ENCODE measurements at regions not wholly inside any gene's neighbourhood (a gene's known extent, or its start where the extent isn't known, plus 50 kb on each side); places are given as distances from the start of the nearest gene placed in this dataset.

DNA sequence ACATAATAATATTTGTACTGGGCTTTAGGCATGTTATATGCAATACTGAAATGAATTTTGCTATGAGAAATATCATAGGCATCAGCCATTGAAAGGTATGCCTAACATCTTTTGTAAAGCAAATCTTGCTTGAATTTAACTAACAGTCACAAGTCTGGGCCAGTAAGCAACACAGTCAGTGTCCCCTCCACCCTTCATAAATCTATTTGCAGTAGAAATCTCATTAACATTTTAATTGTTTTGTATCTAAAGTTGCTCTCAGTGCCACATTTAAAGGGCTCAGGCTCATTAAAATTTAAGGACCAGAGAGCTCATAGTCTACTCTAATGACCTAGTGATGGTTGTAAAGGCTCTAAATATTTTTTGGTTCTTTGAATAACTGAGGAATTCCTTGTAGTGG, 167.2 kb upstream of the GOLIM4 start:
- H3F3A ChIP-seq (ENCODE audit: insufficient read depth, low read depth): no peaks in the 10 kb centered on the region
- H3K27ac ChIP-seq: no peak overlapping the region
- no peaks in the 10 kb centered on the region for H3K36me3 ChIP-seq (ENCODE audit: low read depth)
- no peaks in the 10 kb centered on the region for H3K27me3 ChIP-seq (ENCODE audit: insufficient read depth, low read depth)
- no peak for TF ChIP-seq EZH2 (IDR thresholded peaks at IDR 0.05; ENCODE audit: low read depth)
- TF ChIP-seq, protein P1, sequence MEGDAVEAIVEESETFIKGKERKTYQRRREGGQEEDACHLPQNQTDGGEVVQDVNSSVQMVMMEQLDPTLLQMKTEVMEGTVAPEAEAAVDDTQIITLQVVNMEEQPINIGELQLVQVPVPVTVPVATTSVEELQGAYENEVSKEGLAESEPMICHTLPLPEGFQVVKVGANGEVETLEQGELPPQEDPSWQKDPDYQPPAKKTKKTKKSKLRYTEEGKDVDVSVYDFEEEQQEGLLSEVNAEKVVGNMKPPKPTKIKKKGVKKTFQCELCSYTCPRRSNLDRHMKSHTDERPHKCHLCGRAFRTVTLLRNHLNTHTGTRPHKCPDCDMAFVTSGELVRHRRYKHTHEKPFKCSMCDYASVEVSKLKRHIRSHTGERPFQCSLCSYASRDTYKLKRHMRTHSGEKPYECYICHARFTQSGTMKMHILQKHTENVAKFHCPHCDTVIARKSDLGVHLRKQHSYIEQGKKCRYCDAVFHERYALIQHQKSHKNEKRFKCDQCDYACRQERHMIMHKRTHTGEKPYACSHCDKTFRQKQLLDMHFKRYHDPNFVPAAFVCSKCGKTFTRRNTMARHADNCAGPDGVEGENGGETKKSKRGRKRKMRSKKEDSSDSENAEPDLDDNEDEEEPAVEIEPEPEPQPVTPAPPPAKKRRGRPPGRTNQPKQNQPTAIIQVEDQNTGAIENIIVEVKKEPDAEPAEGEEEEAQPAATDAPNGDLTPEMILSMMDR (conservative IDR thresholded peaks at IDR 0.05): no peak
- POLR2A ChIA-PET (ENCODE audit: unreplicated experiment): no interaction called here
- intact Hi-C loops (cut with micrococcal nuclease; ENCODE audit: unreplicated experiment): no loop called here
- H3K4me3 ChIP-seq: no peak overlapping the region
- no peaks in the 10 kb centered on the region for H3K9me2 ChIP-seq (ENCODE audit: insufficient read depth)
- no peak for DNase-seq
- no peaks in the 10 kb centered on the region for H3K79me2 ChIP-seq (ENCODE audit: low read depth)
- no peaks in the 10 kb centered on the region for H3K9me3 ChIP-seq (ENCODE audit: insufficient read depth, low read depth)
- no peak overlapping the region for H2AFZ ChIP-seq
- no TSS peak for BruUV-seq (replicated peaks)
- no peaks in the 10 kb centered on the region for H3K4me1 ChIP-seq (replicated peaks; ENCODE audit: insufficient read depth)
- H3K4me2 ChIP-seq: no peak overlapping the region
- H4K20me1 ChIP-seq (ENCODE audit: insufficient read depth): no peaks in the 10 kb centered on the region
- CTCF ChIA-PET: no interaction called here

DNA sequence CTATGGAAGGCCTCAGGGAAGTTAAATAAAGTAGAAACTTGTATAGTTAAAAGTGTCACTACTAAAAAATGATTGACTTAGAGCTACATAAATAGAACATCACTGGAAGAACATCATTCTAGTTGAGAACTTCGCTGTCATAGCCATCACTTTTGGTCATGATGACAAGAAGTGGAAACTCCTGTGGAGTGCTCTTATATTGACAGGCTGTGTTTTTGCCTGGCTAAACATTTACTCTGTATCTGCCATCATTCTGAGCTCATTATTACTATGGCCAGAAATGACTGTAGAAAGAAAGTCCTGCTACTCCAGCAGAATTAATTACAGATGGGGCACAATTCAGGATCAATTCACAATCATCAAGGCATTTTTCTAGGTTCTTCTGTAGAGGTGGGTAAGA, 165.1 kb upstream of the GOLIM4 start:
- Histone ChIP-seq H3F3A (ENCODE audit: insufficient read depth, low read depth) (no peaks in the 10 kb centered on the region), H3K4me3 (no peak overlapping the region), H3K4me1 (replicated peaks; ENCODE audit: insufficient read depth) (no peaks in the 10 kb centered on the region), H2AFZ (no peak overlapping the region), H3K27me3 (ENCODE audit: insufficient read depth, low read depth) (no peaks in the 10 kb centered on the region), H3K36me3 (ENCODE audit: low read depth) (no peaks in the 10 kb centered on the region), H3K9me2 (ENCODE audit: insufficient read depth) (no peaks in the 10 kb centered on the region), H3K79me2 (ENCODE audit: low read depth) (no peaks in the 10 kb centered on the region), H3K9me3 (ENCODE audit: insufficient read depth, low read depth) (no peaks in the 10 kb centered on the region), H3K27ac (no peak overlapping the region), H3K4me2 (no peak overlapping the region), H4K20me1 (ENCODE audit: insufficient read depth) (no peaks in the 10 kb centered on the region)
- TF ChIP-seq, protein P1 (conservative IDR thresholded peaks at IDR 0.05): no peak
- TF ChIP-seq EZH2 (IDR thresholded peaks at IDR 0.05; ENCODE audit: low read depth): no peak
- POLR2A ChIA-PET (ENCODE audit: unreplicated experiment): no interaction called here
- CTCF ChIA-PET: no interaction called here
- intact Hi-C loops (cut with micrococcal nuclease; ENCODE audit: unreplicated experiment): no loop called here
- BruUV-seq (replicated peaks): no TSS peak
- DNase-seq: no peak

DNA sequence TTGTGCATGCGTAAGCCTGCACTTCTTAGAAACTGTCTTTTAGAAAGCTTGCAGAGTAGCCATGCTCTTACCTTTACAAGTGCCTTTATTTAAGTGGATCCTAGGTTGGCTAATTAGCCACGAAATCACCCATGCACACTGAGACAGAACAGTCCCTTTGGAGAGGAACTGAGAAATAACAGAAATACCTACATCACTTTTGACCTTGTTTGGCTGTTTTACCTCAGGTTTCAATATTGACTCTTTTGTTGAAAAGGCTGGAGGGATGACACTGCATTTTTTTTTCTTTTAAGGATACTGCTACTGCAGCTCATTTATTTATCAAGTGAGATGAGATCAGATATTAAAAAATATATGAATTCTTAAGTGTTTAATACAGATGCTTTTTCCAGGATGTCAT, 155.6 kb upstream of the GOLIM4 start:
- Histone ChIP-seq H3K9me2 (ENCODE audit: insufficient read depth) (no peaks in the 10 kb centered on the region), H3K27ac (no peak overlapping the region), H3K4me3 (no peak overlapping the region), H3K36me3 (ENCODE audit: low read depth) (no peaks in the 10 kb centered on the region), H3F3A (ENCODE audit: insufficient read depth, low read depth) (no peaks in the 10 kb centered on the region), H3K9me3 (ENCODE audit: insufficient read depth, low read depth) (no peaks in the 10 kb centered on the region), H3K4me1 (replicated peaks; ENCODE audit: insufficient read depth) (no peaks in the 10 kb centered on the region), H3K79me2 (ENCODE audit: low read depth) (no peaks in the 10 kb centered on the region), H4K20me1 (ENCODE audit: insufficient read depth) (no peaks in the 10 kb centered on the region), H3K4me2 (no peak overlapping the region), H3K27me3 (ENCODE audit: insufficient read depth, low read depth) (no peaks in the 10 kb centered on the region), H2AFZ (no peak overlapping the region)
- ChIA-PET POLR2A (ENCODE audit: unreplicated experiment) (no interaction called here), CTCF (no interaction called here)
- intact Hi-C loops (cut with micrococcal nuclease; ENCODE audit: unreplicated experiment): no loop called here
- TF ChIP-seq, protein P1 (conservative IDR thresholded peaks at IDR 0.05): no peak
- TF ChIP-seq EZH2 (IDR thresholded peaks at IDR 0.05; ENCODE audit: low read depth): no peak
- no TSS peak for BruUV-seq (replicated peaks)
- DNase-seq: no peak

All from PC-9 (cell line).